ENCODE measurements at regions not wholly inside any gene's neighbourhood (a gene's known extent, or its start where the extent isn't known, plus 50 kb on each side); places are given as distances from the start of the nearest gene placed in this dataset.

- DNase-seq: no peak
These were observed 511.8 kb downstream of the CPS1 start for GRCh38 chr2:211068108-211068780.

- DNase-seq: no peak
These were observed 514.1 kb downstream of the CPS1 start for GRCh38 chr2:211070547-211070946.

GRCh38 chr2:211077216-211077767 is 520.9 kb downstream of the CPS1 start:
- peak in 1 of 2 experiments; percentile 24 for DNase-seq

- DNase-seq: no peak
These were observed 528.0 kb downstream of the CPS1 start for GRCh38 chr2:211084352-211084751.

GRCh38 chr2:211085056-211085680 is 528.8 kb downstream of the CPS1 start:
- peak; percentile 18 to 28 for DNase-seq

- DNase-seq: no peak
These were observed 529.6 kb downstream of the CPS1 start for GRCh38 chr2:211086049-211086448.

- DNase-seq: no peak
These were observed 532.7 kb downstream of the CPS1 start for GRCh38 chr2:211089127-211089526.

- DNase-seq: no peak
These were observed 537.4 kb downstream of the CPS1 start for GRCh38 chr2:211093743-211094303.

- DNase-seq: no peak
These were observed 547.6 kb downstream of the CPS1 start for GRCh38 chr2:211103989-211104388.

- no peak for DNase-seq
These were observed 557.2 kb downstream of the CPS1 start for GRCh38 chr2:211113334-211114175.

- no peak for DNase-seq
These were observed 558.5 kb downstream of the CPS1 start for GRCh38 chr2:211114826-211115455.

- DNase-seq: no peak
These were observed 560.6 kb downstream of the CPS1 start for GRCh38 chr2:211117026-211117425.

GRCh38 chr2:211126256-211126655 is 569.9 kb downstream of the CPS1 start:
- no peak for DNase-seq

GRCh38 chr2:211127501-211127900 is 571.1 kb downstream of the CPS1 start:
- no peak for DNase-seq

GRCh38 chr2:211128287-211128686 is 571.9 kb downstream of the CPS1 start:
- DNase-seq: no peak

- DNase-seq: no peak
These were observed 573.4 kb downstream of the CPS1 start for GRCh38 chr2:211129798-211130197.

- no peak for DNase-seq
These were observed 575.6 kb downstream of the CPS1 start for GRCh38 chr2:211132046-211132445.

- no peak for DNase-seq
These were observed 576.2 kb downstream of the CPS1 start for GRCh38 chr2:211132573-211132972.

GRCh38 chr2:211133766-211134165 is 577.4 kb downstream of the CPS1 start:
- no peak for DNase-seq

- DNase-seq: no peak
These were observed 582.2 kb downstream of the CPS1 start for GRCh38 chr2:211138551-211138950.

GRCh38 chr2:211141646-211142045 is 585.2 kb downstream of the CPS1 start:
- no peak for DNase-seq

- DNase-seq: no peak
These were observed 587.7 kb downstream of the CPS1 start for GRCh38 chr2:211144078-211144477.

All from Kasumi-1 (cell line).